H9 (cell line): ENCODE measurements at regions not wholly inside any gene's neighbourhood (a gene's known extent, or its start where the extent isn't known, plus 50 kb on each side); places are given as distances from the start of the nearest gene placed in this dataset.

Source experiments
- DNase-seq: peaks from one replicate; pipeline ENCODE4 v3.0.0-alpha.2; 2017
- H2AFZ ChIP-seq: one replicate; pipeline ENCODE4 v1.6.1; 2013; ENCODE audit warnings: mild to moderate bottlenecking, low read length, control low read depth, moderate library complexity
- H2AK5ac ChIP-seq: 2 replicates; pipeline ENCODE4 v1.6.1; 2013; ENCODE audit warnings: low read length, control low read depth, mixed read lengths; ENCODE audit not compliant: insufficient read length
- H2BK120ac ChIP-seq: one replicate; pipeline ENCODE4 v1.6.1; 2013; ENCODE audit warnings: low read depth, mild to moderate bottlenecking, low read length, control low read depth, inconsistent platforms; ENCODE audit not compliant: poor library complexity, severe bottlenecking
- H2BK12ac ChIP-seq: 2 replicates; pipeline ENCODE4 v1.6.1; 2013; ENCODE audit warnings: low read length, control low read depth, mixed read lengths, low read depth; ENCODE audit not compliant: insufficient read length
- H2BK15ac ChIP-seq: 2 replicates; pipeline ENCODE4 v1.6.1; 2013; ENCODE audit warnings: low read depth, low read length, control low read depth
- H2BK20ac ChIP-seq: one replicate; pipeline ENCODE4 v1.6.1; 2013; ENCODE audit warnings: low read depth, mild to moderate bottlenecking, low read length, control low read depth, inconsistent platforms; ENCODE audit not compliant: poor library complexity, severe bottlenecking
- H2BK5ac ChIP-seq: 2 replicates; pipeline ENCODE4 v1.6.1; 2013; ENCODE audit warnings: low read length, control low read depth, mixed read lengths; ENCODE audit not compliant: insufficient read length
- H3K14ac ChIP-seq: 2 replicates; pipeline ENCODE4 v1.6.1; 2013; ENCODE audit warnings: low read length, control low read depth; ENCODE audit not compliant: insufficient read depth
- H3K18ac ChIP-seq: 2 replicates; pipeline ENCODE4 v1.6.1; 2013; ENCODE audit warnings: low read depth, mild to moderate bottlenecking, mixed read lengths, low read length, control low read depth; ENCODE audit not compliant: insufficient read length
- H3K23ac ChIP-seq: 2 replicates; pipeline ENCODE4 v1.6.1; 2013; ENCODE audit warnings: low read length, control low read depth, mixed read lengths, low read depth; ENCODE audit not compliant: insufficient read length
- H3K23me2 ChIP-seq: 2 replicates; pipeline ENCODE4 v1.6.1; 2013; ENCODE audit warnings: low read depth, mild to moderate bottlenecking, mixed read lengths, low read length, control low read depth; ENCODE audit not compliant: insufficient read length, poor library complexity, severe bottlenecking
- H3K27ac ChIP-seq: 2 replicates; pipeline ENCODE4 v1.5.1; 2013; ENCODE audit warnings: low read length, control low read depth, mixed read lengths, low read depth; ENCODE audit not compliant: insufficient read length
- H3K27me3 ChIP-seq: 2 replicates; pipeline ENCODE4 v1.6.1; 2013; ENCODE audit warnings: low read length, control low read depth, inconsistent platforms; ENCODE audit not compliant: insufficient read depth
- H3K4ac ChIP-seq: 2 replicates; pipeline ENCODE4 v1.6.1; 2013; ENCODE audit warnings: low read depth, mild to moderate bottlenecking, control low read depth, inconsistent platforms, low read length, moderate library complexity
- H3K4me1 ChIP-seq: 2 replicates; pipeline ENCODE4 v1.6.1; 2013; ENCODE audit warnings: low read length, control low read depth, inconsistent platforms; ENCODE audit not compliant: insufficient read depth
- H3K4me2 ChIP-seq: 2 replicates; pipeline ENCODE4 v1.6.1; 2013; ENCODE audit warnings: low read length, control low read depth, mixed read lengths; ENCODE audit not compliant: insufficient read length, insufficient read depth
- H3K56ac ChIP-seq: 2 replicates; pipeline ENCODE4 v1.6.1; 2013; ENCODE audit warnings: low read depth, mild to moderate bottlenecking, mixed read lengths, low read length, control low read depth; ENCODE audit not compliant: insufficient read length
- H3K79me1 ChIP-seq: 2 replicates; pipeline ENCODE4 v1.6.1; 2013; ENCODE audit warnings: low read depth, mild to moderate bottlenecking, moderate library complexity, low read length, control low read depth, inconsistent platforms; ENCODE audit not compliant: insufficient read depth, poor library complexity, severe bottlenecking
- H3K79me2 ChIP-seq: 2 replicates; pipeline ENCODE4 v1.6.1; 2013; ENCODE audit warnings: low read length, control low read depth, inconsistent platforms; ENCODE audit not compliant: insufficient read depth
- H3K9ac ChIP-seq: 2 replicates; pipeline ENCODE4 v1.6.1; 2013; ENCODE audit warnings: low read length, control low read depth, mixed read lengths; ENCODE audit not compliant: insufficient read length; ENCODE audit errors: extremely low read depth
- H3K9me3 ChIP-seq: one replicate; pipeline ENCODE4 v1.6.1; 2013; ENCODE audit warnings: low read depth, low read length, inconsistent platforms; ENCODE audit not compliant: control insufficient read depth
- H3T11ph ChIP-seq: one replicate; pipeline ENCODE4 v1.6.1; 2013; ENCODE audit warnings: mild to moderate bottlenecking, low read length, control low read depth, inconsistent platforms
- H4K20me1 ChIP-seq: one replicate; pipeline ENCODE4 v1.6.1; 2013; ENCODE audit not compliant: control insufficient read depth, insufficient read length, insufficient read depth
- H4K5ac ChIP-seq: 2 replicates; pipeline ENCODE4 v1.6.1; 2013; ENCODE audit warnings: low read depth, mild to moderate bottlenecking, mixed read lengths, low read length, control low read depth; ENCODE audit not compliant: insufficient read length
- H4K8ac ChIP-seq: replicated peaks from 2 replicates; pipeline ENCODE4 v1.6.1; 2013; ENCODE audit warnings: low read length, control low read depth, mixed read lengths, low read depth; ENCODE audit not compliant: insufficient read length
- H4K91ac ChIP-seq: 2 replicates; pipeline ENCODE4 v1.6.1; 2013; ENCODE audit warnings: low read depth, mild to moderate bottlenecking, moderate library complexity, mixed read lengths, low read length, control low read depth; ENCODE audit not compliant: insufficient read length
- H3K27ac Mint-ChIP-seq, 3 experiments: 2 replicates in 2 of 3; 3 replicates in 1 of 3; pipeline ENCODE4 v1.8.0; 2020 to 2021; ENCODE audit warnings: mixed read lengths in 3 of 3, mild to moderate bottlenecking in 1 of 3, moderate library complexity in 1 of 3
- H3K27me3 Mint-ChIP-seq: 2 replicates; pipeline ENCODE4 v1.8.0; 2021; ENCODE audit warnings: low read depth, mild to moderate bottlenecking, moderate library complexity, mixed read lengths
- H3K36me3 Mint-ChIP-seq, 3 experiments: 2 replicates in 2 of 3; 3 replicates in 1 of 3; pipeline ENCODE4 v1.8.0; 2020 to 2021; ENCODE audit warnings: low read depth in 3 of 3, mixed read lengths in 3 of 3; ENCODE audit not compliant: insufficient read depth in 1 of 3
- H3K4me1 Mint-ChIP-seq, 2 experiments: 2 replicates each; pipeline ENCODE4 v1.8.0; 2020; ENCODE audit warnings: mixed read lengths in 2 of 2
- H3K4me3 Mint-ChIP-seq, 2 experiments: 2 replicates in 1 of 2; 3 replicates in 1 of 2; pipeline ENCODE4 v1.8.0; 2020 to 2021; ENCODE audit warnings: mild to moderate bottlenecking in 2 of 2, mixed read lengths in 2 of 2, moderate library complexity in 1 of 2
- H3K9me3 Mint-ChIP-seq, 2 experiments: 2 replicates in 1 of 2; 3 replicates in 1 of 2; pipeline ENCODE4 v1.8.0; 2020; ENCODE audit warnings: mild to moderate bottlenecking in 2 of 2, mixed read lengths in 2 of 2, moderate library complexity in 1 of 2
- WGBS: extraction: QIAGEN DNeasy Blood & Tissue Kit; methylation state at CpG from one replicate; pipeline ENCODE4 v1.1.7; 2013; ENCODE audit warnings: missing lambda C conversion rate, low lambda C conversion rate, mixed read lengths; ENCODE audit not compliant: insufficient read length; ENCODE audit errors: extremely low coverage; 5-methylcytosine and 5-hydroxymethylcytosine counted together
- TF ChIP-seq, protein P1 (sequence below): fragments of 200-600 bp; sonication (generic); conservative IDR thresholded peaks from 3 replicates; pipeline ENCODE4 v1.8.0; 2021; ENCODE audit warnings: antibody characterized with exemption, mild to moderate bottlenecking

- Histone ChIP-seq H4K20me1 (no peaks in the 10 kb centered on the region), H2AK5ac (no peak overlapping the region), H3K4me2 (no peak overlapping the region), H3T11ph (no peak overlapping the region), H3K4ac (no peak overlapping the region), H2AFZ (no peak overlapping the region), H3K14ac (no peak overlapping the region), H3K9me3 (no peaks in the 10 kb centered on the region), H3K18ac (no peak overlapping the region), H2BK12ac (no peak overlapping the region), H3K23ac (no peak overlapping the region), H3K4me1 (no peaks in the 10 kb centered on the region), H3K79me2 (no peaks in the 10 kb centered on the region), H3K79me1 (no peaks in the 10 kb centered on the region), H2BK120ac (no peak overlapping the region), H4K91ac (no peak overlapping the region), H3K27me3 (no peaks in the 10 kb centered on the region; the same call in 1 of the 2 replicates), H2BK15ac (no peak overlapping the region), H3K56ac (no peak overlapping the region), H4K8ac (no peak overlapping the region), H3K23me2 (no peaks in the 10 kb centered on the region), H4K5ac (no peak overlapping the region), H3K27ac (no peak overlapping the region), H2BK5ac (no peak overlapping the region), H3K9ac (no peak overlapping the region), H2BK20ac (no peak overlapping the region)
- Mint-ChIP-seq H3K4me1 (peaks cover 3% of the 10 kb centered on the region in 2 experiments; a peak in 3 of 4 replicates), H3K27ac (no peak overlapping the region), H3K27me3 (no peaks in the 10 kb centered on the region), H3K4me3 (no peak overlapping the region), H3K36me3 (peaks cover 2 to 4% (median 2%) of the 10 kb centered on the region in 3 experiments; a peak in 5 of 7 replicates), H3K9me3 (no peaks in the 10 kb centered on the region; a peak in 1 of 5 replicates)
- no peak for DNase-seq
- WGBS: no CpG with 5 or more reads among the region's 5 CpGs
- TF ChIP-seq, protein P1, sequence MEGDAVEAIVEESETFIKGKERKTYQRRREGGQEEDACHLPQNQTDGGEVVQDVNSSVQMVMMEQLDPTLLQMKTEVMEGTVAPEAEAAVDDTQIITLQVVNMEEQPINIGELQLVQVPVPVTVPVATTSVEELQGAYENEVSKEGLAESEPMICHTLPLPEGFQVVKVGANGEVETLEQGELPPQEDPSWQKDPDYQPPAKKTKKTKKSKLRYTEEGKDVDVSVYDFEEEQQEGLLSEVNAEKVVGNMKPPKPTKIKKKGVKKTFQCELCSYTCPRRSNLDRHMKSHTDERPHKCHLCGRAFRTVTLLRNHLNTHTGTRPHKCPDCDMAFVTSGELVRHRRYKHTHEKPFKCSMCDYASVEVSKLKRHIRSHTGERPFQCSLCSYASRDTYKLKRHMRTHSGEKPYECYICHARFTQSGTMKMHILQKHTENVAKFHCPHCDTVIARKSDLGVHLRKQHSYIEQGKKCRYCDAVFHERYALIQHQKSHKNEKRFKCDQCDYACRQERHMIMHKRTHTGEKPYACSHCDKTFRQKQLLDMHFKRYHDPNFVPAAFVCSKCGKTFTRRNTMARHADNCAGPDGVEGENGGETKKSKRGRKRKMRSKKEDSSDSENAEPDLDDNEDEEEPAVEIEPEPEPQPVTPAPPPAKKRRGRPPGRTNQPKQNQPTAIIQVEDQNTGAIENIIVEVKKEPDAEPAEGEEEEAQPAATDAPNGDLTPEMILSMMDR: no peak
Observed at GRCh38 chr5:81829242-81829641, 78.3 kb upstream of the SSBP2 start.
